Immature natural killer cell (primary cell): ENCODE measurements at regions not wholly inside any gene's neighbourhood (a gene's known extent, or its start where the extent isn't known, plus 50 kb on each side); places are given as distances from the start of the nearest gene placed in this dataset.
"Not testable (repeated sequence)": the region's sequence is repeated elsewhere in the genome, so short reads cannot be mapped to it uniquely, and the experiment has no call there.

Experiments used
- DNase-seq, 3 donors: peaks; one replicate each; pipeline ENCODE4 v3.0.0; 2022; ENCODE audit warnings: mixed read lengths in 1 of 3
- H3K27ac Mint-ChIP-seq, 6 donors: one replicate each; pipeline ENCODE4 v1.8.0; 2020; ENCODE audit warnings: mixed read lengths in 6 of 6, mild to moderate bottlenecking in 5 of 6, inconsistent platforms in 4 of 6, moderate library complexity in 3 of 6
- H3K27me3 Mint-ChIP-seq, 3 donors: one replicate each; pipeline ENCODE4 v1.8.0; 2020 to 2021; ENCODE audit warnings: low read depth in 3 of 3, mild to moderate bottlenecking in 3 of 3, mixed read lengths in 3 of 3, moderate library complexity in 3 of 3, inconsistent platforms in 1 of 3
- H3K36me3 Mint-ChIP-seq, 3 donors: one replicate each; pipeline ENCODE4 v1.8.0; 2020; ENCODE audit warnings: mixed read lengths in 3 of 3, inconsistent platforms in 2 of 3, mild to moderate bottlenecking in 2 of 3
- H3K4me1 Mint-ChIP-seq, 2 donors: one replicate each; pipeline ENCODE4 v1.8.0; 2020; ENCODE audit warnings: inconsistent platforms in 2 of 2, mild to moderate bottlenecking in 2 of 2, mixed read lengths in 2 of 2, moderate library complexity in 1 of 2
- H3K4me3 Mint-ChIP-seq, 5 donors: one replicate each; pipeline ENCODE4 v1.8.0; 2020; ENCODE audit warnings: mild to moderate bottlenecking in 5 of 5, mixed read lengths in 5 of 5, inconsistent platforms in 3 of 5, moderate library complexity in 3 of 5
- H3K9me3 Mint-ChIP-seq, 6 donors: one replicate each; pipeline ENCODE4 v1.8.0; 2020; ENCODE audit warnings: mild to moderate bottlenecking in 6 of 6, mixed read lengths in 6 of 6, inconsistent platforms in 4 of 6, moderate library complexity in 3 of 6

GRCh38 chr10:9018195-9019173 is 964.0 kb downstream of the GATA3 start:
- H3K27ac Mint-ChIP-seq, result no peak overlapping the region
- no peaks in the 10 kb centered on the region for H3K36me3 Mint-ChIP-seq
- DNase-seq, result no peak
- no peaks in the 10 kb centered on the region for H3K9me3 Mint-ChIP-seq
- H3K4me3 Mint-ChIP-seq, result no peak overlapping the region
- H3K27me3 Mint-ChIP-seq, result peaks cover 1 to 5% (median 2%) of the 10 kb centered on the region in 3 donors
- H3K4me1 Mint-ChIP-seq, result no peaks in the 10 kb centered on the region

- no peak overlapping the region for H3K27ac Mint-ChIP-seq
- no peak for DNase-seq
- peaks cover 1 to 2% (median 2%) of the 10 kb centered on the region in 3 donors for H3K27me3 Mint-ChIP-seq
- H3K4me3 Mint-ChIP-seq, result no peak overlapping the region
- H3K4me1 Mint-ChIP-seq, result no peaks in the 10 kb centered on the region
- no peaks in the 10 kb centered on the region for H3K36me3 Mint-ChIP-seq
- peaks cover 0 to 2% (median 0%) of the 10 kb centered on the region in 6 donors for H3K9me3 Mint-ChIP-seq
Measured at GRCh38 chr10:9023206-9023605, 968.7 kb downstream of the GATA3 start.

- Mint-ChIP-seq H3K9me3 (peaks cover 0 to 2% (median 0%) of the 10 kb centered on the region in 6 donors), H3K27ac (no peak overlapping the region), H3K4me1 (no peaks in the 10 kb centered on the region), H3K27me3 (peaks cover 1 to 2% (median 2%) of the 10 kb centered on the region in 3 donors), H3K4me3 (no peak overlapping the region), H3K36me3 (no peaks in the 10 kb centered on the region)
- DNase-seq, result no peak
Measured at GRCh38 chr10:9024210-9024609, 969.7 kb downstream of the GATA3 start.

GRCh38 chr10:9028231-9028630 is 973.7 kb downstream of the GATA3 start:
- no peak for DNase-seq
- peaks cover 0 to 2% (median 0%) of the 10 kb centered on the region in 6 donors for H3K9me3 Mint-ChIP-seq
- H3K4me3 Mint-ChIP-seq, result no peak overlapping the region
- no peak overlapping the region for H3K27ac Mint-ChIP-seq
- no peaks in the 10 kb centered on the region for H3K4me1 Mint-ChIP-seq
- H3K36me3 Mint-ChIP-seq, result no peaks in the 10 kb centered on the region
- H3K27me3 Mint-ChIP-seq, result peaks cover 0 to 1% (median 1%) of the 10 kb centered on the region in 3 donors

DNA sequence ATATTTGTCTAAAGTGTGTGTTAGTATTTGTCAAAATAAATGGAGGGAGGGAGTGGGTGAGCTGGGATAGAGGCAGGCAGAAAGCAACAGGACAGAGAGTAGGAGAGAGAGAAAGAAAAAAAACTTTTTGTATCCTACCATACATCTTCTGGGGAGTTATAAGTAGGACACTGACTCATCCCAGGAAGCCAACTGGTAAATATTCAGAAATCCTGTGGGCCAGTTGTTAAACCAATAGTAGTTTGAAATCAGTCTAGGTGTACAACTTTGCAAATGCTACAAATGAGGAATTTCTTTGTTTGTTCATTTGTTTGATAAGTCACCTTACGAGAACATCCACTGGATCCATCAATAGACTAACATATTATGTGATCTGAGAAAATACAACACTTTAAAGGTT is 980.9 kb downstream of the GATA3 start:
- Mint-ChIP-seq H3K36me3 (peaks cover 0 to 3% (median 0%) of the 10 kb centered on the region in 3 donors), H3K9me3 (peaks cover 2 to 13% (median 6%) of the 10 kb centered on the region in 6 donors), H3K4me1 (no peaks in the 10 kb centered on the region), H3K27ac (no peak overlapping the region), H3K4me3 (no peak overlapping the region), H3K27me3 (peaks cover 1 to 4% (median 1%) of the 10 kb centered on the region in 3 donors)
- no peak for DNase-seq

DNA sequence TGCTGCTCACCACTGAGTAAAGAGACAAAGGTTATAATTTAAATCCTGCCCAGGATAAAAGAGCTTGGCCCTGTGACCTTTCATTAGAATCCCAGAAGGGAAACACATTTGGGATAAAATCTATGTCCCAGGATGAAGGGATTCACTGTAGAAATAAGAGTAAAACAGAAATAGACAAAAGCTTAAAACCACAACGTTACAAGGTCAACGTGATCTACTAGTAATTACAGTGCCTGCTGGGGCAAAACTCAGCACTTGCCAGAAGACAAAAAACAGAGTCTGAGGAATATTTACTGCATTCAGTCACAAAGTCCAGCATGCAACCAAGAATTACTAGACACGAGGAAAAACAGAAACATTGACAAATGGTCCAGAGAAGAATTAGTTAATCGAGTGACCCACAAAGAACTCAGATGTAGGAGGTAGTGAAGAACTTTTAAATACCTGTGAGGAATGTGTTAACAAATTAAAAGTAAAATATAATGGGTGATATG is 982.3 kb downstream of the GATA3 start:
- Mint-ChIP-seq H3K4me3 (no peak overlapping the region), H3K9me3 (peaks cover 2 to 13% (median 6%) of the 10 kb centered on the region in 6 donors), H3K27ac (no peak overlapping the region), H3K36me3 (peaks cover 0 to 3% (median 0%) of the 10 kb centered on the region in 3 donors), H3K27me3 (peaks cover under 1 to 4% (median 1%) of the 10 kb centered on the region in 3 donors), H3K4me1 (no peaks in the 10 kb centered on the region)
- no peak for DNase-seq

GRCh38 chr10:9038146-9038714 is 983.7 kb downstream of the GATA3 start:
- no peak overlapping the region for H3K4me3 Mint-ChIP-seq
- DNase-seq, result no peak
- H3K36me3 Mint-ChIP-seq, result peaks cover 0 to 3% (median 0%) of the 10 kb centered on the region in 3 donors
- H3K9me3 Mint-ChIP-seq, result peaks cover 2 to 13% (median 6%) of the 10 kb centered on the region in 6 donors
- H3K4me1 Mint-ChIP-seq, result no peaks in the 10 kb centered on the region
- H3K27ac Mint-ChIP-seq, result no peak overlapping the region
- H3K27me3 Mint-ChIP-seq, result peaks cover 0 to 4% (median 0%) of the 10 kb centered on the region in 3 donors

GRCh38 chr10:9043466-9043865 is 989.0 kb downstream of the GATA3 start:
- Mint-ChIP-seq H3K4me3 (no peak overlapping the region), H3K27me3 (no peaks in the 10 kb centered on the region), H3K9me3 (no peaks in the 10 kb centered on the region), H3K36me3 (no peaks in the 10 kb centered on the region), H3K27ac (no peak overlapping the region), H3K4me1 (no peaks in the 10 kb centered on the region)
- no peak for DNase-seq

GRCh38 chr10:9045311-9045710 is 990.8 kb downstream of the GATA3 start:
- no peak overlapping the region for H3K4me3 Mint-ChIP-seq
- no peak for DNase-seq
- no peak overlapping the region for H3K27ac Mint-ChIP-seq

GRCh38 chr10:9051328-9051974 is 997.0 kb downstream of the GATA3 start:
- Mint-ChIP-seq H3K4me3 (no peak overlapping the region), H3K4me1 (no peaks in the 10 kb centered on the region), H3K27ac (no peak overlapping the region), H3K36me3 (peaks cover 0 to 4% (median 0%) of the 10 kb centered on the region in 3 donors), H3K27me3 (no peaks in the 10 kb centered on the region), H3K9me3 (peaks cover 0 to 16% (median 0%) of the 10 kb centered on the region in 6 donors)
- no peak for DNase-seq

More at GRCh38 chr10:9045311-9045710, 990.8 kb downstream of the GATA3 start:
- Mint-ChIP-seq H3K36me3 (no peaks in the 10 kb centered on the region), H3K9me3 (peaks cover 0 to 8% (median 0%) of the 10 kb centered on the region in 6 donors), H3K27me3 (no peaks in the 10 kb centered on the region), H3K4me1 (no peaks in the 10 kb centered on the region)

- H3K4me3 Mint-ChIP-seq, result no peak overlapping the region
- peaks cover 0 to 4% (median 0%) of the 10 kb centered on the region in 3 donors for H3K36me3 Mint-ChIP-seq
- H3K27ac Mint-ChIP-seq, result no peak overlapping the region
- H3K27me3 Mint-ChIP-seq, result peaks cover 0 to 1% (median 0%) of the 10 kb centered on the region in 3 donors
- H3K9me3 Mint-ChIP-seq, result peaks cover 0 to 16% (median under 1%) of the 10 kb centered on the region in 6 donors
- no peaks in the 10 kb centered on the region for H3K4me1 Mint-ChIP-seq
- DNase-seq, result no peak
Measured at GRCh38 chr10:9052767-9053166, 998.3 kb downstream of the GATA3 start.

DNA sequence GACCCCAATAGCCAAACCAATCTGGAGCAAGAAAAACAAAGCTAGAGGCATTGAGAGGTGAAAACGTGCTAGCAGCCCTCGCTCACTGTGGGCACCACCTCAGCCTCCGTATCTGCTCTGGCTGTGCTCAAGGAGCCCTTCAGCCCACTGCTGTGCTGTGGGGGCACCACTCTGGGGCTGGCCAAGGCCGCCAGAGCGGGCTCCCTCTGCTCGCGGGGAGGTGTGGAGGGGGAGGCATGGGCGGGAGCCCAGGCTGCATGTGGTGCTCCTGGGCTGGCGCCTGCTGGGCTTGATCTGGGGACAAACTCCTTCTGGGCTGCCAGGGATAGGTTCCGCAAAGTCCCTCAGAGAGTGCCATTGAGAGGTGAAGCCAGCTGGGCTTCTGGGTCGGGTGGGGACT is 1002.0 kb downstream of the GATA3 start:
- peaks cover 0 to 1% (median 0%) of the 10 kb centered on the region in 3 donors for H3K27me3 Mint-ChIP-seq
- peaks cover 0 to 4% (median 4%) of the 10 kb centered on the region in 3 donors for H3K36me3 Mint-ChIP-seq
- DNase-seq, result no peak
- H3K4me3 Mint-ChIP-seq, result no peak overlapping the region
- no peak overlapping the region for H3K27ac Mint-ChIP-seq
- H3K9me3 Mint-ChIP-seq, result peaks cover 0 to 7% (median under 1%) of the 10 kb centered on the region in 6 donors
- H3K4me1 Mint-ChIP-seq, result peaks cover 3 to 13% of the 10 kb centered on the region in 2 donors

GRCh38 chr10:9057293-9057692 is 1002.8 kb downstream of the GATA3 start:
- H3K9me3 Mint-ChIP-seq, H3K27me3 Mint-ChIP-seq, DNase-seq, H3K27ac Mint-ChIP-seq, H3K4me3 Mint-ChIP-seq, H3K36me3 Mint-ChIP-seq: not testable (repeated sequence)
- peaks cover 3 to 13% of the 10 kb centered on the region in 2 donors for H3K4me1 Mint-ChIP-seq
